HFF-Myc (cell line): ENCODE measurements at regions not wholly inside any gene's neighbourhood (a gene's known extent, or its start where the extent isn't known, plus 50 kb on each side); places are given as distances from the start of the nearest gene placed in this dataset.

Experiments used
- DNase-seq: peaks from one replicate; pipeline ENCODE4 v3.0.0-alpha.2; 2011; ENCODE audit warnings: low read depth; ENCODE audit errors: extremely low read depth
- H3K4me3 ChIP-seq: replicated peaks from 2 replicates; pipeline ENCODE4 v1.5.1; 2011; ENCODE audit warnings: low read depth, mild to moderate bottlenecking, control low read depth, low read length
- TF ChIP-seq, protein P1 (sequence below): IDR thresholded peaks from 2 replicates; pipeline ENCODE4 v1.5.1; 2012; ENCODE audit warnings: mild to moderate bottlenecking, low read depth, low read length, control low read depth; ENCODE audit errors: missing control alignments

GRCh38 chr5:17444496-17444895 lies 53.5 kb upstream of the TAF11L2 start:
- H3K4me3 ChIP-seq: no peak overlapping the region
- DNase-seq: no peak
- TF ChIP-seq, protein P1, sequence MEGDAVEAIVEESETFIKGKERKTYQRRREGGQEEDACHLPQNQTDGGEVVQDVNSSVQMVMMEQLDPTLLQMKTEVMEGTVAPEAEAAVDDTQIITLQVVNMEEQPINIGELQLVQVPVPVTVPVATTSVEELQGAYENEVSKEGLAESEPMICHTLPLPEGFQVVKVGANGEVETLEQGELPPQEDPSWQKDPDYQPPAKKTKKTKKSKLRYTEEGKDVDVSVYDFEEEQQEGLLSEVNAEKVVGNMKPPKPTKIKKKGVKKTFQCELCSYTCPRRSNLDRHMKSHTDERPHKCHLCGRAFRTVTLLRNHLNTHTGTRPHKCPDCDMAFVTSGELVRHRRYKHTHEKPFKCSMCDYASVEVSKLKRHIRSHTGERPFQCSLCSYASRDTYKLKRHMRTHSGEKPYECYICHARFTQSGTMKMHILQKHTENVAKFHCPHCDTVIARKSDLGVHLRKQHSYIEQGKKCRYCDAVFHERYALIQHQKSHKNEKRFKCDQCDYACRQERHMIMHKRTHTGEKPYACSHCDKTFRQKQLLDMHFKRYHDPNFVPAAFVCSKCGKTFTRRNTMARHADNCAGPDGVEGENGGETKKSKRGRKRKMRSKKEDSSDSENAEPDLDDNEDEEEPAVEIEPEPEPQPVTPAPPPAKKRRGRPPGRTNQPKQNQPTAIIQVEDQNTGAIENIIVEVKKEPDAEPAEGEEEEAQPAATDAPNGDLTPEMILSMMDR: no peak

GRCh38 chr5:17445185-17445584 lies 52.8 kb upstream of the TAF11L2 start:
- H3K4me3 ChIP-seq: no peak overlapping the region
- DNase-seq: no peak
- TF ChIP-seq, protein P1: no peak
